ENCODE measurements at regions not wholly inside any gene's neighbourhood (a gene's known extent, or its start where the extent isn't known, plus 50 kb on each side); places are given as distances from the start of the nearest gene placed in this dataset.

DNA sequence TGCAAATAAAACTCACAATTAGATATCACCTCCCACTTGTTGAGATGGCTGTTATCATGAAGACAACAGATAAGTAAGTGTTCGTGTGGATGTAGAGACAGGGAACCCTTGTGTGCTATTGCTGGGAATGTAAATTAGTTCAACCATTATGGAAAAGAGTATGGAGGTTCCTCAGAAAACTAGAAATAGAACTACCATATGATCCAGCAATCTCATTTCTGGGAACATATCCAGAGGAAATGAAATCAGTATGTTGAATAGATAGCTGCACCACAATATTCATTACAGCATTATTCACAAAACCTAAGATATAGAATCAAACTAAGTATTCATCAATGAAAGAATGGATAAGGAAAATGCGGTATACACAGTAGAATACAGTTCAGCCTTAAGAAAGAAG is 418.7 kb upstream of the CNTN6 start:
- TF ChIP-seq, protein P1, sequence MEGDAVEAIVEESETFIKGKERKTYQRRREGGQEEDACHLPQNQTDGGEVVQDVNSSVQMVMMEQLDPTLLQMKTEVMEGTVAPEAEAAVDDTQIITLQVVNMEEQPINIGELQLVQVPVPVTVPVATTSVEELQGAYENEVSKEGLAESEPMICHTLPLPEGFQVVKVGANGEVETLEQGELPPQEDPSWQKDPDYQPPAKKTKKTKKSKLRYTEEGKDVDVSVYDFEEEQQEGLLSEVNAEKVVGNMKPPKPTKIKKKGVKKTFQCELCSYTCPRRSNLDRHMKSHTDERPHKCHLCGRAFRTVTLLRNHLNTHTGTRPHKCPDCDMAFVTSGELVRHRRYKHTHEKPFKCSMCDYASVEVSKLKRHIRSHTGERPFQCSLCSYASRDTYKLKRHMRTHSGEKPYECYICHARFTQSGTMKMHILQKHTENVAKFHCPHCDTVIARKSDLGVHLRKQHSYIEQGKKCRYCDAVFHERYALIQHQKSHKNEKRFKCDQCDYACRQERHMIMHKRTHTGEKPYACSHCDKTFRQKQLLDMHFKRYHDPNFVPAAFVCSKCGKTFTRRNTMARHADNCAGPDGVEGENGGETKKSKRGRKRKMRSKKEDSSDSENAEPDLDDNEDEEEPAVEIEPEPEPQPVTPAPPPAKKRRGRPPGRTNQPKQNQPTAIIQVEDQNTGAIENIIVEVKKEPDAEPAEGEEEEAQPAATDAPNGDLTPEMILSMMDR (IDR thresholded peaks at IDR 0.05): no peak
- TF ChIP-seq POLR2AphosphoS5 (IDR thresholded peaks at IDR 0.05) (no peak), POLR2A (IDR thresholded peaks at IDR 0.05) (no peak)
